ENCODE measurements at regions not wholly inside any gene's neighbourhood (a gene's known extent, or its start where the extent isn't known, plus 50 kb on each side); places are given as distances from the start of the nearest gene placed in this dataset.

DNA sequence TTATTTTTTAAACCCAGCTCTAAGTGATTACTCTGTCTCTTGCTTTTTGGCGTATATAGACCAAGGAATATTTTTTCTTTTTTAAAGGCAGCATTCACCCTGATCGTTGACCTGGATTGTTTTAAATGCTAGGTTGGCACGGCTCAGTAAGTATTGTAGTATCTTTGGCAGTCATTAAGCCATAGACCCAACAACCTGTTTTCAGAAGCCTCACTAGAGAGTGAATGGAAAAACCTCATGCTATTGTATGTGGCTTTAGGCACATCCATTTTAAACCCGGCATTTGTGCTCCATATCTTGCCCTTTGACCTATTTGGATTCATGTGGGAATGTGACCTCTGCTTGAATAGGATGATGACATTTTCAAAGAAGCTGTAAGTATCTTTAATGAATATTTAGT is 183.9 kb downstream of the SNCA start:
- TF ChIP-seq, protein P1, sequence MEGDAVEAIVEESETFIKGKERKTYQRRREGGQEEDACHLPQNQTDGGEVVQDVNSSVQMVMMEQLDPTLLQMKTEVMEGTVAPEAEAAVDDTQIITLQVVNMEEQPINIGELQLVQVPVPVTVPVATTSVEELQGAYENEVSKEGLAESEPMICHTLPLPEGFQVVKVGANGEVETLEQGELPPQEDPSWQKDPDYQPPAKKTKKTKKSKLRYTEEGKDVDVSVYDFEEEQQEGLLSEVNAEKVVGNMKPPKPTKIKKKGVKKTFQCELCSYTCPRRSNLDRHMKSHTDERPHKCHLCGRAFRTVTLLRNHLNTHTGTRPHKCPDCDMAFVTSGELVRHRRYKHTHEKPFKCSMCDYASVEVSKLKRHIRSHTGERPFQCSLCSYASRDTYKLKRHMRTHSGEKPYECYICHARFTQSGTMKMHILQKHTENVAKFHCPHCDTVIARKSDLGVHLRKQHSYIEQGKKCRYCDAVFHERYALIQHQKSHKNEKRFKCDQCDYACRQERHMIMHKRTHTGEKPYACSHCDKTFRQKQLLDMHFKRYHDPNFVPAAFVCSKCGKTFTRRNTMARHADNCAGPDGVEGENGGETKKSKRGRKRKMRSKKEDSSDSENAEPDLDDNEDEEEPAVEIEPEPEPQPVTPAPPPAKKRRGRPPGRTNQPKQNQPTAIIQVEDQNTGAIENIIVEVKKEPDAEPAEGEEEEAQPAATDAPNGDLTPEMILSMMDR (IDR thresholded peaks at IDR 0.05; ENCODE audit: low read depth, low read length, poor library complexity, severe bottlenecking) = no peak
- no peak for TF ChIP-seq EZH2phosphoT487 (IDR thresholded peaks at IDR 0.05; ENCODE audit: borderline replicate concordance, low read length)

Data from DOHH2 (cell line).